IPS-NIHi7 (cell line): ENCODE measurements at regions not wholly inside any gene's neighbourhood (a gene's known extent, or its start where the extent isn't known, plus 50 kb on each side); places are given as distances from the start of the nearest gene placed in this dataset.

ENCODE experiments used
- DNase-seq: peaks from one replicate; pipeline ENCODE4 v3.0.0; 2012; ENCODE audit warnings: mixed read lengths; ENCODE audit errors: extremely low spot score

DNA sequence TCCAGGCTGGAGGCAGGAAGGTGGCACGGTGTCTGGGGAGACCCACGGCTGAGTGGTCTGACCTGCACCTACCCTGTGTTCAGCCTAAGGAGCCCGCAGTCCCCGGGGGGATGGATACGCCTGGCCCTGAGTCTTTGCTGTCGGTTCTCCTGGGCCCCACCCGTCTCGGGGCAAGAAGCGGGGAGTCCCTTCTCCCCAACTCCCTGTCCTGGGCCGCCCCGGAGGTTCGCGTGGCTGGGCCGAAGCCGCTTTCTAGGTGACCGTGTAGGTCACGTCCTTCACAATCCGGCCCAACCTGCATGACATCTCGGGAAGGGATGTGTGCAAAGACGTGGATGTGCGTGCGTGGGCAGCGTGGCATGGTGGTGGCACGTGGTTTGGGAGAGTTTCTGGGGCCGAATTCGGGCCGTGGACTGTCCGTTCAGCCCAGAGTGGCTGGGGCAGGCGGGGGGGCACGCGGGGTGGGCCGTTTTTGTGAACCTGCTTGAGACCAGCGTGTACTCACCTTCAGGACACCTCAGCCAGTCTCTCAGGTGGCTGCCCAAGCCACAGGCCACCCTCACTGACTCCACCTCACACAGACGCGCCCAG lies 103.3 kb downstream of the PTPRS start:
- DNase-seq: no peak

DNA sequence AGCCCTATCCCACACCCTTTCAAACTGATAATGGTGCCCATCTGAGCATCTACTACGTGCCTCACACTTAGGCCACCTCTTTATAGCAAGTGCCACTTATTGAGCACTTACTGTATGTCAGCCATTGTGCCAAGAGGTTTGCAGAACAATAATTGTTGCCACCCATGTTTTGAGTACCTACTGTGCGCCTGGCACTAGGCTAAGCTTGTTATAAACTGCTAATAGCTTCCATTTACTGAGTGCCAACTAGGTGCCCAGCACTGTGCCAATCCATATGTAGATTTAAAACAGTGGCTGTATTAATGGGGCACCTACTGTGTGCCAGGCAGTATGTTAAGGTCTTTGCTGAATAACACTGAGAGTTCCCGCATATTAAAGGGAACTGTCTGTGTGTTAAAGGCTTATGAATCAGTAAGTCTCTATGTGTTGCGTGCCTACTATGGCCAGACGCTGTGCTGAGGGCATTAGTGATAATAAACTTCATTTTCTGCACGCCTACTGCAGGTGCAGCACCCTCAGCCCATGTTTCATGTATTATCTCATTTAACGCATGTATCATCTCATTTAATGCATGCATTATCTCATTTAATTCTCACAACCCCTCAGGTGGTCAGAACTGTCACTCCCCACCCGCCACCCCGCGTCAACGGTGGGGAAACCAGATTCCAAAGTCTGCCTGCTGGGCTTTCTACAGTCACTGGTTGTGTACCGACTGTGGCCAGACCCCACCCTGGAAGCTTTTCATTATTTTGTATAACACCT lies 105.0 kb downstream of the PTPRS start:
- DNase-seq: no peak

DNA sequence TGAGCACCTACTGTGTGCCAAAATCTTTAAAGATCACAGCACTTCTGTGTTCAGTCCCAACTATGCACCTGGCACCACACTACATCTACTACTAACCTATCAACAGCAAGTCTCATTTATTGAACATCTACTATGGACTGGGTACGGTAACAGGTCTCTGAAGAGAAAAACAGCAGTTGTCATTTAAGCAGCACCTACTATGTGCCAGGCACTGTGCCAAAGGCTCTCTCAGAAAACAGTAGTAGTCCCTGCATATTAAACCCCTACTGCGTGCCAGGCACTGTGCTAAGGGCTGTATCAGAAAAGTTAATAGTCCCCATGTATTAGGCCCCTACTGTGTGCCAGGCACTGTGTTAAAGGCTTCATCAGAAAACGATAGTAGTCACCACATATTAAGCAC lies 106.2 kb downstream of the PTPRS start:
- no peak for DNase-seq

DNA sequence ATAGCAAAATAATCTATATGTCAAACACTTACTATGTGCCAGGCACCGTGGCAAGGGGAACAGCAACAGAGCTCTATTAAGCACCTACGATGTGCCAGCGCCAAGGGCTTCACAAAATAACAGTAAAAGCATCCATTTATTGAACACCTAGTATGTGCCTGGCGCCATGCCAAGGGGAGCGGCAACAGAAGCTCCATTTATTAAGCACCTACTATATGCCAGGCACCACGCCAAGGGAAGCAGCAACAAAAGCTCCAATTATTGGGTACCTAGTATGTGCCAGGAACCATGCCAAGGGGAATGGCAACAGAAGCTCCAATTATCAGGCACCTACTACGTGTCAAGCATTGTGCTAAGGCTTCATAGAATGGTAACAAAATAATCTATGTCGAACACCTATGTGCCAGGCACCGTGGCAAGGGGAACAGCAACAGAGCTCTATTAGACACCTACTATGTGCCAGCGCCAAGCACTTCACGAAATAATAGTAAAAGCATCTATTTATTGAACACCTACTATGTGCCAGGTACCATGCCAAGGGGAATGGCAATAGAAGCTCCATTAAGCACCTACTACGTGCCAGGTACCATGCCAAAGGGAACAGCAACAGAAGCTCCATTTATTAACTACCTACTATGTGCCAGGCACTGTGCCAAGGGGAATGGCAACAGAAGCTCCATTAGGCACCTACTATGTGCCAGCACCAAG lies 107.7 kb downstream of the PTPRS start:
- DNase-seq: no peak

DNA sequence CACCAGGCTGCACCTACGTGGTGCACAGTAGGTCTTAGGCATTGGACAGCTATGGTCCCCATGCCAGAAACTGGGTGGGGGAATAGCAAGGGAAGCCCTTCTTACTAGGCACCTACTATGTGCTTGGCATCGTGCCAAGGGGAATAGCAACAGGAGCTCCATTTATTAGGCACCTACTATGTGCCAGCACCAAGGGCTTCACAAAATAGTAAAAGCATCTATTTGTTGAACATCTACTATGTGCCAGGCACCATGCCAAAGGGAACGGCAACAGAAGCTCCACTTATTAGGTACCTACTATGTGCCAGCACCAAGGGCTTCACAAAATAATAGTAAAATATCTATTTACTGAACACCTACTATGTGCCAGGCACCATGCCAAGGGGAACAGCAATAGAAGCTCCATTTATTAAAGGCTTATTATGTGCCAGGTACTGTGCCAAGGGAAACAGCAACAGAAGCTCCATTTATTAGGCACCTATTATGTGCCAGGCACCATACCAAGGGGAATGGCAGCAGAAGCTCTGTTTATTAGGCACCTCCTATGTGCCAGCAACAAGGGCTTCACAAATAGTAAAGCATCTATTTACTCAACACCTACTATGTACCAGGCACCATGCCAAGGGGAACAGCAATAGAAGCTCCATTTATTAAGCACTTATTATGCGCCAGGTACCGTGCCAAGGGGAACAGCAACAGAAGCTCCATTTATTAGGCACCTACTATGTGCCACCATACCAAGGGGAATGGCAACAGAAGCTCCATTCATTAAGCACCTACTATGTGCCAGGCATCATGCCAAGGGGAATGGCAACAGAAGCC lies 108.5 kb downstream of the PTPRS start:
- no peak for DNase-seq

DNA sequence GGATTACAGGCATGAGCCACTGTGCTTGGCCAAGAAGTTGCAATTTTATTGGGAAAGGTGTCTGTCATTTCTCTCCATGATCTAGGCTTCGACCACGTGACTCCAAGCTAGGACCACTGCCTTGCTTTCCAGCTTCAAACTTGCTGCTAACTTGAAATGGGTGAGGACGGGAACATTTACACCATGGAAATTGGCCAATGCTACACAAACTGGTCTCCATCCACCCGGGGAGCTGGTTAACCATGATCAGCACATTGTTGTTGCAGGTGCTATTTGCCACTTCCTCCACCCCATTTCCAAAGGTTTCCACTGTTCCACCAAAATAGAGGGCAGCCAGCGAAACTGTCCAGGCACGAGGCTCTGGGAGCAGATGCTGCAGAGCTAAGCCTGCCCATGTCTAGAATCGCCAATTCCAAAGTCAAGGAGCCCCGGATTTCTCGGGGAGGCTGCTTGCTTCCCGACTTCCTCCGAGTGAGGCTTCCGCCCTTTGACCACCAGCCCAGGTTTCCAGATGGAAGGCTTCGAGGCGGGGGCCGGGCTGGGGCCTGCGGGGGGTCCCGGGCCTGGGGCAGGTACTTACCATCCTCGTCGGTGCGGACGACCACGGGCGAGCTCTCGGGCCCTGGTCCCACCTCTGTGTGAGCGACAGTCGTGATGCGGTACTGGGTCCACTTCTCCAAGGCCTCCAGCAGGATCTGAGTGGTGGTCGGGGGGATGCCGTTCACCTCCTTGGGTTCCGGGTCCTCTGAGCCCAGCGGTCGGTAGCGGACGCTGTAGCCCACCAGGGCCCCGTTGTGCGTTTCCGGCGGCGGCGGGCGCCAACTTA lies 109.7 kb downstream of the PTPRS start:
- DNase-seq: no peak

DNA sequence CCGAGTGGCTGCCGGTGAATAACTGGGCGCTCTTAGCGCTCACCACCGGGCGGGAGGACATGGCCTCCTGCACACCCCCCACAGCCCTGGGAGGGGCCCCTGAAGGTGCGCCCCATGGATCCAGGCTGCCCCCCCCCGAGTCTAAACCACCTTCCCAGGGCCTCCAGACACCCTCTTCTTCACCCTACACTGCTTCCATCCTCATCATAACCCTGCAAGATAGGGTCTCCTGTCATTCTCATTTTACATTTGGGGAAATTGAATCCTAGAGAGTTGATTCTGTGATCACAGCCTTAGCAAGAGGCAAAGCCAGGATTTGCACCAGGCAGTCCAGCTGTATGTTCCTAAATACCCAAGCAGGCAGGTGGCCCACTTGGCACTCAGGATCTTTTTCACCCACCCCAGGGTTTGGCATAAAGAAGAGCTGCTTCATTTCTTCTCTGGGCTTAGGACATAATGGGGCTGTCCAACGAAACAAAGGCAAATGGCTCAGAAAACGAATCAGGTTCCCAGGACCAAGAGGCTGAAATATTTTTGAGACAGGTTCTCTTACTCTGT lies 110.8 kb downstream of the PTPRS start:
- no peak for DNase-seq

DNA sequence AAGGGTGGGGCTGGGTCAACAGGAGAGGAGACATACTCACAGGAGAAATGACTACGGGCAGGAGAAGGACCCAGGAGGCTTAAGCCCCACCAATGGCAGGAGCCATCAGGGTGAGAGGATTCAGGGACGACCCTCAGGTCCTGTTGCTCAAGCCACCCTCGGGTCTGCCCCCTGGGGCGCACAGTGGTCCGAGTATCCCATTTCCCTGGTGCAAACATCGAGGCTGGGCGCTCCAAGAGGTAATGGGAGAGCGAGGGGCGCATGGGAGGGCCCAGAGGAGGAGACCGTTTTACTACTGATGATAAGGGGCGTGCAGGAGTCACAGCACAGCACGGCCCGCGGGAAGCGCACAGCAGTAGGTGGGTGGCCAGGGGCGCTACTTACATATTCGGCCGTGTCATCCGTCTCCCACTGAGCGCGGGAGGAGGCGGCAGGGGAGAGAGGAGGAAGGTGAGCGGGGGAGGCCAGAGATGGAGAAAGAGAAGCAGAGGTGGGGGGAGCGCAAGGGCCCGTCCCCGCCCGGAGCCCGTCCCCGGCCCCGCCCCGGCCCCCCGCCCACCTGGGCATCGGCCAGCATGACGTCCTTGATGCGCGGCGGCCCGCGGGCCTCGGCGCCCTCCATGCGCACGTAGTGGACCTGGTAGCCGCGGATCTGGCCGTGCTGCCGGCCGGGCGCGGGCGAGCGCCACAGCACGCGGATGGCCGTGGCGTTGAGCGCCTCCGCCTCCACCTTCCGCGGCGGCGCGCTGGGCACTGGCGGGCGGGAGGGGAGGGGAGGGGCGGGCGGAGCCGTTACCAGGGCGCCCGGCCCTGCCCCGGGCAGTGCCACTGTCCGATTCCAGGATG lies 111.5 kb downstream of the PTPRS start:
- no peak for DNase-seq

DNA sequence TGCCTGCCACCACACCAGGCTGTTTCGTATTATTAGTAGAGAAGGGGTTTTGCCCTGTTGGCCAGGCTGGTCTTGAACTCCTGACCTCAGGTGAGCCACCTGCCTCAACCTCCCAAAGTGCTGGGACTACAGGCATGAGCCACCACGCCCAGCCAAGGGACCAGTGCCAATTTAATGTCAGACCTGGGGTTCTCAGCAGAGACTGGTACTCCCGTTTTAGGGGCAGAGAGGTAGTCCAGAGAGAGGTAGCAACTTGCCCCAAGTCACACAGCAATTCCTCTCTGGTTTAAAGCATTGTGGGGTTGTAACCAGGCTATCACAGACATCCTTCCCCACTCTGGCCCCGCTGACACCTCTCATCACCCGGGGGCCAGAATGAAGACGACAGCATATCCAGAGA lies 112.1 kb downstream of the PTPRS start:
- no peak for DNase-seq

DNA sequence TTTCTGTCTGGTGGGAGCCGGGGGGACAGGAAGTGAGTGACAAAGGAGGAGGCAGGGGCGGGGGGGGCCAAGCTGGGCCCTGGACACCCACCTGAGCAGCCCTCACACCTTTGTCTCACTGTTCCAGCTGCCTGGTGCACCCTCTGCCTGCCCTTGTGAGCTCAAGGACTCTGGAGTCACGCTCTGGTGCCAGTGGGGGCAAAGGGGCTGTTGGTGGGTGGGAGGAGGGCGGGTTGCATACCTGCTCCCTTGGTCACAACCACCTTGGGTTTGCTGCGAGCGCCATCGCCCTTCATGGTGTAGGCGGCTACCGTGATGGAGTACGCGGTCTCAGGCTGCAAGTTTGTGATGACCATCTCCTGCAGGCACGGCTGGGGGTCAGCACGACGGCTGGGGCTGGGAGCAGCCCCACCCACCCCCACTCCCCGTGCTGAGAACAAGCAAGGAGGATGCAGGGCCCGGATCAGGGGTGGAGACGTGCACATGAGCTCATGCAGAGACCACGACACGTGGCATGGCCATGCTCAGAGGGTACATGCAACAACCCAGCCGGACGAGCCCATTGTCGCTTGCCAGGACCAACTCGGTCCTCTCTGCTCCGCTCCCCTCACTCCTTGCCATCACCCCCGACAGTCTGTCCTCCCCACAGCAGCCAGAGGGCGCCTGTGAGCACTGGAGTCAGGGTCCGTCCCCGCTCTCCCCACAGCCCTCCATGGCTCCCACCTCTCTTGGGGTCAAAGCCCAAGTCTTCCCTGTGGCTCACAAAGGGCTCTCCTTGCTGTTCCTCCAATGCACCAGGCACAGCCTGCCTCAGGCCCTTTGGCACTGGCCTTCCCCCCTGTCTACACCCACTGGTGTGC lies 114.9 kb downstream of the PTPRS start:
- peak; percentile 69 for DNase-seq

DNA sequence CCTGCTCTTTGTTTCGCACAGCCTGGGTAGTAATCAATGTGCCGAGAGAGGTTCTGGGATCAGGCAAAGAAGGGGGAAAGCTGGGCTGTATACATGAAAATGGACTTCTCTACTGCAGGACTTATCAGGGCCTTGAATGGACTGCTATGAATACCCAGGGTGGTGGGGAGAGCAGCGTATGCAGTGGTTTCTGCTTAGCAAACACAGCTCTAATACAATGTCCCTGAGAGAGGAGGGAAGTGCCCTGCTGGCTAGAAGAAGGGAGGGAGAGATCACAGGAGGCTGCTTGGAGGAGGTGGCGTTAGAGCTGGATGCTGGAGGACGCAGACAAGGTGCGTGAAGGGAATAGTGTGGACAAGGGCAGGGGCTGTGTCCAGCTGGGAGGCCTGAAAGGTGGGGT lies 116.1 kb downstream of the PTPRS start:
- no peak for DNase-seq

DNA sequence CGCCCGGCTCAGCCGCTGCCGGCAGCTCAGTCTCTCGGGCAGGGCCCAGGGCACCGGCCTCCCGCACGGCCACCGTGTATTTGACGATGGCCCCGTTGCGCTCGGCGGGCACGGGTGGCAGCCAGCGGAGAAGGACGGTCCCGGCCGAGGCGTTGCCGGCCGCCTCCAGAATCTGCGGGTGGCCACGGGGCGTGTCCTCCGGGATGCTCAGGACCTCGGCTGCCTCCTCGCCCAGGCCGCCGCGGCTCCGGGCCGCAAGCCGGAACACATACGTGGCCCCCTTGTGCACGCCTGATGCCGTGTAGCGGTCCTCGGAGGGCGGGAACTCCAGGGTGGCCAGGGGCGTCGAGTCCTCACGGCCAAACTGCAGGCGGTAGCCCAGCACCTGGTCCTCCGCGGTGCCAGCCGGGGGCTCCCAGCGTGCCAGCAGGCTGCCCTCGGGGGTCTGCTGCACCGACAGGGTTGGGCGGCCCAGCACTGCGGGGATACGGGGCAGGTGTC lies 117.7 kb downstream of the PTPRS start:
- no peak for DNase-seq

DNA sequence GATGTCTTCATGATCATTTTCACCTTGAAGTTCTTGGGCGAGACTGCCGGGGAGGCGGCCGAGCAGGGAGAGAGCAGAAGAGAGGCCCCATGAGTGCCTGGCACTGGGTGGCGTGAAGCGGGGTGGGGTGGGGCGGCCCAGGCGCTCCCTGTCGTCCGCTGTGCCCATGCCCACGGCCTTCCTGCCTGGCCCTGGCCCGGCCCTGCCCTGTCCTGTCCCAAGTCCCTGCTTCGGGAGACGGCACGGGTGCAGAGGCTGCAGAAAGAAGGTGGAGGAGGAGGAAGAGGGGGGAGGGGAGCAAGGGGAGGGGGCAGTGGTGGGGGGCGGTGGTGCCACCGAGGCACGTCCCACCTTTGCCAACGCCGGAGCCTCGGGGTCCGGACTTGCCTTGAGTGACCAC lies 118.4 kb downstream of the PTPRS start:
- no peak for DNase-seq

DNA sequence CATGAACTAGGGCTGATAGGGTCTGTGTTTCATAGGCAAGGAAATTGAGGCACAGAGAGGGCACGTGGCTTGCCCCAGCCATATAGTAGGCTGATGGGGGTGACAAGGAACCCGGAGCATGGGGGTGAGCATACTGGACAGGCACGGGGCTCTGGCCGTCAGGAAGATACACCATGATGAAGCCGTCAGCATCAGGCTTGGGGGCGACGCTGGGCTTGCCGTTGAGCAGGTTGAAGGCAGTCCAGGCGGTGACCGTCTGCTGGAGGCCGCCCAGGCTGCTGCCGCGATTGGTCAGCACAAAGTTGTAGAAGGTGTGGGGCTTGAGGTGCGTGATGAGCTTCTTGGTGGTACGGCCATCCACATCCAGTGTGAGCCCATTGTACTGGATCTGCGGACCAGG lies 119.7 kb downstream of the PTPRS start:
- DNase-seq: no peak

DNA sequence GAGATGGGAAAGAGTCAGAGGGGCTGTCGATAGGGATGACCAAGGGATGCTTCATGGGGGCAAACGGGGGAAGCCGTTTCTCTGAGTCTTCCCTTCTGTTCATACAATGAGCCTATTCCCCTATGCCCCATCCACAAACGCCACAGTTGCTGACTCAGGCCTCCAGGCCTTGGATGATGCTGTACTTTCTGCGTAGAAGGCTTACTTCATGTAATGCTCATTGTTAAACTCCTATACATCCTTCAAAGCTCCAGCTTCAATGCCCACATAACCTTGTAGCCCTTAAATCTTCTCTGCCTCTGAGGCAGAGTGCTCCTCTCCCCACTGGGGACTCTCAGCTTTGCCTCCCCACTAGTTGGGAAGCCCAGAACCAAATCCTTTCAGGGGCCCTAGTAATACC lies 120.3 kb downstream of the PTPRS start:
- DNase-seq: no peak

DNA sequence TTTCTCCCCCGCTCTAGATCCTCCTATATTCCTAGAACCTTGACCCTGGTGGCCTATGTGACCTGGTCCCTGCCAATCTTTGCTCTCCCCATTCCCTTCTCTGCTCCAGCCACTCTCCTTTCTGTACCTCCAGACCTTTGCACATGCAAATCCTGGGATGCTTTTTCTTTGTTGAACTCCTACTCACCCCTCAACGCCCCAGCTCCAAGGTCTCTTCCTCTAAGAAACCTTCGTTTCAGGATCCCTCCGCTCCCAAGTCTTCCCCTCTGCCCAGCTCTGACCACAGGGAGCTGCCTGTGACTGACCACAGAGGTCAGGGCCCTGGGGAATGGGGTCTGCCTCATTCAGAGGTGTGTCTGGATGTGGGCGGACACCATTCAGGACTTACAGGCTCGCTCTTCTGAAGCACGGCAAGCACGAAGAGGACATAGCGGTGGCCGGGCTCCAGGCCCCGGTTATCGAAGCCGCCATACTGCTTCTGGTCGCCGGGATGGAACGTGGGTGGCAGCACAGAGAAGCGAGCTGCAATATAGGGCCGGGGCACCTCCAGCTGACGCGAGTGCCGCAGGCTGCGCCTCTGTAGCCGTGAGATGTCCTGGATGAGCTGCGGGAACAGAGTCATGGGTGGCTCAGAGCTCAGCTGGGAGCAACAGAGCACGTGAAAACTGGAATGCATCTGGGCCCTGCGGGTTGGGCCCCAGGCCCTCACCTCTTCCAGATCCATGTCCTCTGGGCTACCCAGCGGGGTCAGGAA lies 120.9 kb downstream of the PTPRS start:
- DNase-seq: no peak

DNA sequence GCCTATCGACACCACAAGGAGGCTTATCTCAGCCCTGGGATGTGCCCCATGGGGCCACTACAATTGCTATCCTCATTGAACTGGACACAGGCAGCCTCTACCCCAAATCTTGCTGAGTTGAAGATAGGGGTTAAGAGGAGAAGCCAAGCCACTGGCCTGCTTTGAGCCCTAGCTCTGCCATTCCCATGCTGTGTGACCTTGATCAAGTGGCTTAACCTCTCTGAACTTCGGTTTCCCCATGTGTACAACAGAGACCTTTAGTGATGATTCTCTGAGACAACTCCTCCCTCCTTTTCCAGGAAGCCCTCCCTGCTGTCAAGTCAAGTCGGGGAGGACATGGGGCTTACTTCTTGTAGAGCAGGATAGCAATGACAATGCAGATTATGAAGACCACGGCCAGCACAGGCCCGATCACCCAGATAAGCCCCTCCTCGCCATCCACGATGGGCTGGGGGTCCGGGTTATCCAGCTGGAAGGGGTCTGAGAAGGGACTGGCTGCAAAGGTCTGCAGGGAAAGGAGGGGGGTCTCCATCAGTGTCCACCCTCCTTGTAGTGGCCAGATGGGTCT lies 121.6 kb downstream of the PTPRS start:
- no peak for DNase-seq
